Pons (tissue), 1 donor: ENCODE measurements at regions not wholly inside any gene's neighbourhood (a gene's known extent, or its start where the extent isn't known, plus 50 kb on each side); places are given as distances from the start of the nearest gene placed in this dataset.
A peak's percentile ranks its signal among the peaks of the same experiment; 100 is the strongest.
"Not testable (repeated sequence)": the region's sequence is repeated elsewhere in the genome, so short reads cannot be mapped to it uniquely, and the experiment has no call there.

Experiments used
- DNase-seq: peaks from one replicate; pipeline ENCODE4 v3.0.0-alpha.2; 2016; ENCODE audit warnings: low spot score

- no peak for DNase-seq
Observed at GRCh38 chr6:21742238-21742660, 148.7 kb downstream of the SOX4 start.

GRCh38 chr6:21744331-21744730 is 150.8 kb downstream of the SOX4 start:
- no peak for DNase-seq

- no peak for DNase-seq
Observed at GRCh38 chr6:21745543-21746337, 152.2 kb downstream of the SOX4 start.

GRCh38 chr6:21747441-21747840 is 153.9 kb downstream of the SOX4 start:
- peak; percentile 88 for DNase-seq

GRCh38 chr6:21748343-21749056 is 154.9 kb downstream of the SOX4 start:
- no peak for DNase-seq

- DNase-seq, result no peak
Observed at GRCh38 chr6:21749754-21750153, 156.2 kb downstream of the SOX4 start.

- DNase-seq, result no peak
Observed at GRCh38 chr6:21750575-21750974, 157.0 kb downstream of the SOX4 start.

GRCh38 chr6:21751608-21752007 is 158.1 kb downstream of the SOX4 start:
- no peak for DNase-seq

GRCh38 chr6:21752054-21752811 is 158.7 kb downstream of the SOX4 start:
- DNase-seq, result no peak

GRCh38 chr6:21753241-21754108 is 159.9 kb downstream of the SOX4 start:
- no peak for DNase-seq

- DNase-seq, result no peak
Observed at GRCh38 chr6:21754891-21755290, 161.3 kb downstream of the SOX4 start.

GRCh38 chr6:21756487-21756886 is 162.9 kb downstream of the SOX4 start:
- no peak for DNase-seq

GRCh38 chr6:21757392-21757791 is 163.8 kb downstream of the SOX4 start:
- not testable (repeated sequence) for DNase-seq

GRCh38 chr6:21759721-21760120 is 166.2 kb downstream of the SOX4 start:
- no peak for DNase-seq

GRCh38 chr6:21761053-21761730 is 167.6 kb downstream of the SOX4 start:
- DNase-seq, result not testable (repeated sequence)

- DNase-seq, result no peak
Observed at GRCh38 chr6:21764989-21765388, 171.4 kb downstream of the SOX4 start.

GRCh38 chr6:21767891-21768648 is 174.5 kb downstream of the SOX4 start:
- no peak for DNase-seq

- DNase-seq, result no peak
Observed at GRCh38 chr6:21769405-21769861, 175.9 kb downstream of the SOX4 start.

GRCh38 chr6:21769968-21770367 is 176.4 kb downstream of the SOX4 start:
- no peak for DNase-seq

- DNase-seq, result no peak
Observed at GRCh38 chr6:21771626-21772320, 178.2 kb downstream of the SOX4 start.
